HEK293 (cell line): ENCODE measurements at regions not wholly inside any gene's neighbourhood (a gene's known extent, or its start where the extent isn't known, plus 50 kb on each side); places are given as distances from the start of the nearest gene placed in this dataset.

Source experiments
- CTCF ChIA-PET: fragments of 350-600 bp; formaldehyde crosslinking; extraction: SDS; loops from one replicate; lab custom pipeline; 2021; ENCODE audit warnings: antibody characterized with exemption; lab: Yijun Ruan, JAX
- POLR2A ChIA-PET: fragments of 300-600 bp; formaldehyde crosslinking; extraction: SDS; loops from one replicate; lab custom pipeline; 2020; ENCODE audit warnings: antibody characterized with exemption, inconsistent platforms; lab: Yijun Ruan, JAX
- H3K27ac ChIP-seq: fragments of 200-500 bp; sonication (Bioruptor generic); 2 replicates; pipeline ENCODE4 v1.5.1; 2014; ENCODE audit warnings: low read depth, low read length, control low read depth, inconsistent platforms; ENCODE audit errors: extremely low read depth
- H3K36me3 ChIP-seq, 2 experiments: fragments of 200-500 bp in 1 of 2; sonication (Bioruptor generic) in 1 of 2; 1 replicate in 1 of 2; 2 replicates in 1 of 2; pipeline ENCODE4 v1.5.1; 2014 to 2017; ENCODE audit warnings: inconsistent platforms in 2 of 2, low read length in 2 of 2; ENCODE audit not compliant: control insufficient read depth in 2 of 2, insufficient read depth in 1 of 2
- H3K4me1 ChIP-seq: fragments of 200-500 bp; sonication (Bioruptor generic); 2 replicates; pipeline ENCODE4 v1.5.1; 2014; ENCODE audit warnings: mild to moderate bottlenecking, low read length, inconsistent platforms; ENCODE audit not compliant: control insufficient read depth, insufficient read depth
- H3K4me3 ChIP-seq: 2 replicates; pipeline ENCODE4 v1.5.1; 2011; ENCODE audit warnings: low read depth, mild to moderate bottlenecking, control low read depth, low read length, moderate library complexity
- H3K9me3 ChIP-seq: fragments of 200-500 bp; sonication (Bioruptor generic); 2 replicates; pipeline ENCODE4 v1.5.1; 2014; ENCODE audit warnings: low read depth, low read length, inconsistent platforms; ENCODE audit not compliant: control insufficient read depth, insufficient read depth
- GFI1B ChIP-seq: fragments of 450-650 bp; formaldehyde crosslinking; IDR thresholded peaks from 2 replicates; pipeline ENCODE4 v1.5.1; 2016; ENCODE audit warnings: missing biosample characterization, missing genetic modification characterization
- GLI4 ChIP-seq: fragments of 450-650 bp; formaldehyde crosslinking; IDR thresholded peaks from 2 replicates; pipeline ENCODE4 v1.5.1; 2016; ENCODE audit warnings: missing biosample characterization, missing genetic modification characterization
- KLF7 ChIP-seq: fragments of 450-650 bp; formaldehyde crosslinking; IDR thresholded peaks from 2 replicates; pipeline ENCODE4 v1.5.1; 2016; ENCODE audit warnings: missing biosample characterization, missing genetic modification characterization, borderline replicate concordance
- SP7 ChIP-seq: fragments of 450-650 bp; formaldehyde crosslinking; IDR thresholded peaks from 2 replicates; pipeline ENCODE4 v1.5.1; 2016; ENCODE audit warnings: missing biosample characterization, missing genetic modification characterization
- ZBTB17 ChIP-seq: fragments of 450-650 bp; formaldehyde crosslinking; IDR thresholded peaks from 2 replicates; pipeline ENCODE4 v1.5.1; 2016; ENCODE audit warnings: missing biosample characterization, missing genetic modification characterization
- ZEB2 ChIP-seq: fragments of 450-650 bp; formaldehyde crosslinking; IDR thresholded peaks from 2 replicates; pipeline ENCODE4 v1.5.1; 2016; ENCODE audit warnings: missing biosample characterization, missing genetic modification characterization
- ZNF114 ChIP-seq: fragments of 450-650 bp; formaldehyde crosslinking; IDR thresholded peaks from 2 replicates; pipeline ENCODE4 v1.5.0; 2017; ENCODE audit warnings: missing biosample characterization, missing genetic modification characterization
- ZNF140 ChIP-seq: fragments of 450-650 bp; formaldehyde crosslinking; IDR thresholded peaks from 2 replicates; pipeline ENCODE4 v1.5.1; 2016; ENCODE audit warnings: missing biosample characterization, missing genetic modification characterization
- ZNF146 ChIP-seq: fragments of 450-650 bp; formaldehyde crosslinking; IDR thresholded peaks from 2 replicates; pipeline ENCODE4 v1.5.1; 2016; ENCODE audit warnings: missing biosample characterization, missing genetic modification characterization
- ZNF174 ChIP-seq: fragments of 450-650 bp; formaldehyde crosslinking; IDR thresholded peaks from 2 replicates; pipeline ENCODE4 v1.5.0; 2017; ENCODE audit warnings: missing biosample characterization, mild to moderate bottlenecking, missing genetic modification characterization
- ZNF175 ChIP-seq: fragments of 450-650 bp; formaldehyde crosslinking; IDR thresholded peaks from 2 replicates; pipeline ENCODE4 v1.5.1; 2016; ENCODE audit warnings: missing biosample characterization, missing genetic modification characterization
- ZNF350 ChIP-seq: fragments of 450-650 bp; formaldehyde crosslinking; IDR thresholded peaks from 2 replicates; pipeline ENCODE4 v1.5.0; 2017; ENCODE audit warnings: missing biosample characterization, mild to moderate bottlenecking, missing genetic modification characterization
- ZNF433 ChIP-seq: fragments of 450-650 bp; formaldehyde crosslinking; IDR thresholded peaks from 2 replicates; pipeline ENCODE4 v1.5.1; 2016; ENCODE audit warnings: missing biosample characterization, missing genetic modification characterization, low read depth
- ZNF48 ChIP-seq: fragments of 450-650 bp; formaldehyde crosslinking; IDR thresholded peaks from 2 replicates; pipeline ENCODE4 v1.5.1; 2016; ENCODE audit warnings: missing biosample characterization, missing genetic modification characterization
- ZNF521 ChIP-seq: fragments of 450-650 bp; formaldehyde crosslinking; IDR thresholded peaks from 2 replicates; pipeline ENCODE4 v1.5.1; 2017; ENCODE audit warnings: missing biosample characterization, mild to moderate bottlenecking, missing genetic modification characterization
- ZNF600 ChIP-seq: fragments of 450-650 bp; formaldehyde crosslinking; IDR thresholded peaks from 2 replicates; pipeline ENCODE4 v1.5.1; 2016; ENCODE audit warnings: missing biosample characterization, missing genetic modification characterization
- ZNF658 ChIP-seq: fragments of 450-650 bp; formaldehyde crosslinking; IDR thresholded peaks from 2 replicates; pipeline ENCODE4; 2016; ENCODE audit warnings: missing biosample characterization, missing genetic modification characterization
- ZNF677 ChIP-seq: fragments of 450-650 bp; IDR thresholded peaks from 2 replicates; pipeline ENCODE4 v1.5.0; 2018; ENCODE audit warnings: missing biosample characterization, mild to moderate bottlenecking, missing genetic modification characterization, moderate library complexity
- TF ChIP-seq, protein P1 (sequence below): fragments of 450-650 bp; formaldehyde crosslinking; IDR thresholded peaks from 2 replicates; pipeline ENCODE4 v1.5.1; 2016; ENCODE audit warnings: missing biosample characterization, missing genetic modification characterization
- TF ChIP-seq, protein P2 (sequence below): fragments of 450-650 bp; formaldehyde crosslinking; IDR thresholded peaks from 2 replicates; pipeline ENCODE4 v1.5.1; 2016; ENCODE audit warnings: missing biosample characterization, missing genetic modification characterization
- TF ChIP-seq, protein P3 (sequence below): fragments of 450-650 bp; formaldehyde crosslinking; IDR thresholded peaks from 2 replicates; pipeline ENCODE4 v1.5.1; 2016; ENCODE audit warnings: missing biosample characterization, missing genetic modification characterization
- TF ChIP-seq, protein P4 (sequence below): fragments of 450-650 bp; formaldehyde crosslinking; IDR thresholded peaks from 2 replicates; pipeline ENCODE4 v1.5.1; 2016; ENCODE audit warnings: missing biosample characterization, missing genetic modification characterization
- TF ChIP-seq, protein P5 (sequence below): fragments of 450-650 bp; formaldehyde crosslinking; IDR thresholded peaks from 2 replicates; pipeline ENCODE4 v1.5.1; 2016; ENCODE audit warnings: missing biosample characterization, missing genetic modification characterization
- TF ChIP-seq, protein P6 (sequence below): fragments of 450-650 bp; formaldehyde crosslinking; IDR thresholded peaks from 2 replicates; pipeline ENCODE4 v1.5.1; 2016; ENCODE audit warnings: missing biosample characterization, missing genetic modification characterization

DNA sequence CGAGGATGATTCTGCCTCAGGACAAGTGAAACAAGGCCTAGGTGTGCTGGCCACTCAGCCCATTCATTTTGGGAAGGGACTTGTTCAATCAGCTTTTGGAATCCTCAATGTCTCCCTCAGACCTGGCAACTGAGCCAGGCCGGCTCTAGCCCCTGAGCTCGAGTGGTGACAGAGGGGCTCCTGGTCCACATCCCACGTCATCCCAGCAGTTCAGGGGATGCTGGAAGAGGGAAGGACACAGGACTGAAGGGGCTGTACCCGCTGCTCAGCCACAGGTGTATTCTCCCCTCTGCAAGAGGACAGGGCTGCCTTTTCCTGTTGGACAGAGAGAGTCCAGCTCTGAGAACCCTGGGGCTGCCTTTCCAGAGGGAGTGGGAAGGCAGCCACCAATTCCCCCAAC, 244.6 kb upstream of the SFSWAP start:
- no peaks in the 10 kb centered on the region for H3K36me3 ChIP-seq
- H3K27ac ChIP-seq, result no peak overlapping the region
- H3K9me3 ChIP-seq, result no peaks in the 10 kb centered on the region; the same call in 1 of the 2 replicates
- no peaks in the 10 kb centered on the region for H3K4me1 ChIP-seq
- CTCF ChIA-PET, result interaction anchor here (0.6 to 2.6 kb wide), 2 partner anchors 12 to 535 kb away, joined by 3 to 8 read pairs; no protein-coding TSS in a partner anchor
- POLR2A ChIA-PET, result no interaction called here
- no peak overlapping the region for H3K4me3 ChIP-seq
- TF ChIP-seq ZNF600 (tag by site-specific recombination) (no peak), ZEB2 (tag by site-specific recombination) (no peak), KLF7 (tag by site-specific recombination) (no peak)
- TF ChIP-seq, protein P1, sequence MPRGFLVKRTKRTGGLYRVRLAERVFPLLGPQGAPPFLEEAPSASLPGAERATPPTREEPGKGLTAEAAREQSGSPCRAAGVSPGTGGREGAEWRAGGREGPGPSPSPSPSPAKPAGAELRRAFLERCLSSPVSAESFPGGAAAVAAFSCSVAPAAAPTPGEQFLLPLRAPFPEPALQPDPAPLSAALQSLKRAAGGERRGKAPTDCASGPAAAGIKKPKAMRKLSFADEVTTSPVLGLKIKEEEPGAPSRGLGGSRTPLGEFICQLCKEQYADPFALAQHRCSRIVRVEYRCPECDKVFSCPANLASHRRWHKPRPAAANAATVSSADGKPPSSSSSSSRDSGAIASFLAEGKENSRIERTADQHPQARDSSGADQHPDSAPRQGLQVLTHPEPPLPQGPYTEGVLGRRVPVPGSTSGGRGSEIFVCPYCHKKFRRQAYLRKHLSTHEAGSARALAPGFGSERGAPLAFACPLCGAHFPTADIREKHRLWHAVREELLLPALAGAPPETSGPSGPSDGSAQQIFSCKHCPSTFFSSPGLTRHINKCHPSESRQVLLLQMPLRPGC (tag by site-specific recombination), result no peak
- TF ChIP-seq, protein P2, sequence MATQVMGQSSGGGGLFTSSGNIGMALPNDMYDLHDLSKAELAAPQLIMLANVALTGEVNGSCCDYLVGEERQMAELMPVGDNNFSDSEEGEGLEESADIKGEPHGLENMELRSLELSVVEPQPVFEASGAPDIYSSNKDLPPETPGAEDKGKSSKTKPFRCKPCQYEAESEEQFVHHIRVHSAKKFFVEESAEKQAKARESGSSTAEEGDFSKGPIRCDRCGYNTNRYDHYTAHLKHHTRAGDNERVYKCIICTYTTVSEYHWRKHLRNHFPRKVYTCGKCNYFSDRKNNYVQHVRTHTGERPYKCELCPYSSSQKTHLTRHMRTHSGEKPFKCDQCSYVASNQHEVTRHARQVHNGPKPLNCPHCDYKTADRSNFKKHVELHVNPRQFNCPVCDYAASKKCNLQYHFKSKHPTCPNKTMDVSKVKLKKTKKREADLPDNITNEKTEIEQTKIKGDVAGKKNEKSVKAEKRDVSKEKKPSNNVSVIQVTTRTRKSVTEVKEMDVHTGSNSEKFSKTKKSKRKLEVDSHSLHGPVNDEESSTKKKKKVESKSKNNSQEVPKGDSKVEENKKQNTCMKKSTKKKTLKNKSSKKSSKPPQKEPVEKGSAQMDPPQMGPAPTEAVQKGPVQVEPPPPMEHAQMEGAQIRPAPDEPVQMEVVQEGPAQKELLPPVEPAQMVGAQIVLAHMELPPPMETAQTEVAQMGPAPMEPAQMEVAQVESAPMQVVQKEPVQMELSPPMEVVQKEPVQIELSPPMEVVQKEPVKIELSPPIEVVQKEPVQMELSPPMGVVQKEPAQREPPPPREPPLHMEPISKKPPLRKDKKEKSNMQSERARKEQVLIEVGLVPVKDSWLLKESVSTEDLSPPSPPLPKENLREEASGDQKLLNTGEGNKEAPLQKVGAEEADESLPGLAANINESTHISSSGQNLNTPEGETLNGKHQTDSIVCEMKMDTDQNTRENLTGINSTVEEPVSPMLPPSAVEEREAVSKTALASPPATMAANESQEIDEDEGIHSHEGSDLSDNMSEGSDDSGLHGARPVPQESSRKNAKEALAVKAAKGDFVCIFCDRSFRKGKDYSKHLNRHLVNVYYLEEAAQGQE, result no peak
- TF ChIP-seq, protein P3, sequence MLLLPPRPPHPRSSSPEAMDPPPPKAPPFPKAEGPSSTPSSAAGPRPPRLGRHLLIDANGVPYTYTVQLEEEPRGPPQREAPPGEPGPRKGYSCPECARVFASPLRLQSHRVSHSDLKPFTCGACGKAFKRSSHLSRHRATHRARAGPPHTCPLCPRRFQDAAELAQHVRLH (tag by site-specific recombination), result no peak

DNA sequence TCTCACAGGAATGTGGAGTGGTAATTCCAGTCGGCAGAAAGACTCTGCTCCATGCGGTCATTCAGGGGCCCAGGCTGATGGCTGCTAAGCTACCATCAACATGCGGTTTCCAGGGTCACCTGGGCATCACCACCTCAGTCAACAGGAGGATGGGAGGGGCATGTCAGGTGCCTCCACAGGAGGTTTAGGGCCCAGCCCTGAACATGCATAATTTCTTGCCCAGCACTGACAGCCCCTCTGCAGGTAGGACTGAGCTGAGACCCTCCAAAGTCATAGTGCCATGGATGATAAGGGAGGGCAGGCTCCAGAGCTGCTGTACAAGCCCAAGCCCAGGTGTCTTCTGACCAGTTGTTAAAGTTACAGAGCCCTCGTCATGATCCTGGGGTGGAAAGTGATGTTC, 244.0 kb upstream of the SFSWAP start:
- H3K36me3 ChIP-seq, result no peaks in the 10 kb centered on the region
- no peaks in the 10 kb centered on the region for H3K4me1 ChIP-seq
- ChIA-PET POLR2A (no interaction called here), CTCF (interaction anchor here (2.6 kb wide), 1 partner anchor 12 kb away, joined by 8 read pairs; no protein-coding TSS in a partner anchor)
- H3K9me3 ChIP-seq, result no peaks in the 10 kb centered on the region; the same call in 1 of the 2 replicates
- H3K4me3 ChIP-seq, result no peak overlapping the region
- H3K27ac ChIP-seq, result no peak overlapping the region
- no peak for TF ChIP-seq GLI4
- TF ChIP-seq ZNF146 (tag by site-specific recombination), result no peak
- TF ChIP-seq GFI1B (tag by site-specific recombination), result no peak
- no peak for TF ChIP-seq ZNF677 (tag by site-specific recombination)
- TF ChIP-seq, protein P4, sequence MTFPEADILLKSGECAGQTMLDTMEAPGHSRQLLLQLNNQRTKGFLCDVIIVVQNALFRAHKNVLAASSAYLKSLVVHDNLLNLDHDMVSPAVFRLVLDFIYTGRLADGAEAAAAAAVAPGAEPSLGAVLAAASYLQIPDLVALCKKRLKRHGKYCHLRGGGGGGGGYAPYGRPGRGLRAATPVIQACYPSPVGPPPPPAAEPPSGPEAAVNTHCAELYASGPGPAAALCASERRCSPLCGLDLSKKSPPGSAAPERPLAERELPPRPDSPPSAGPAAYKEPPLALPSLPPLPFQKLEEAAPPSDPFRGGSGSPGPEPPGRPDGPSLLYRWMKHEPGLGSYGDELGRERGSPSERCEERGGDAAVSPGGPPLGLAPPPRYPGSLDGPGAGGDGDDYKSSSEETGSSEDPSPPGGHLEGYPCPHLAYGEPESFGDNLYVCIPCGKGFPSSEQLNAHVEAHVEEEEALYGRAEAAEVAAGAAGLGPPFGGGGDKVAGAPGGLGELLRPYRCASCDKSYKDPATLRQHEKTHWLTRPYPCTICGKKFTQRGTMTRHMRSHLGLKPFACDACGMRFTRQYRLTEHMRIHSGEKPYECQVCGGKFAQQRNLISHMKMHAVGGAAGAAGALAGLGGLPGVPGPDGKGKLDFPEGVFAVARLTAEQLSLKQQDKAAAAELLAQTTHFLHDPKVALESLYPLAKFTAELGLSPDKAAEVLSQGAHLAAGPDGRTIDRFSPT (tag by site-specific recombination), result no peak
- TF ChIP-seq ZNF521 (tag by site-specific recombination), result no peak
- TF ChIP-seq ZNF350 (tag by site-specific recombination), result no peak
- TF ChIP-seq ZNF433 (tag by site-specific recombination), result no peak
- TF ChIP-seq ZNF140 (tag by site-specific recombination), result no peak
- no peak for TF ChIP-seq ZNF175
- TF ChIP-seq, protein P5, sequence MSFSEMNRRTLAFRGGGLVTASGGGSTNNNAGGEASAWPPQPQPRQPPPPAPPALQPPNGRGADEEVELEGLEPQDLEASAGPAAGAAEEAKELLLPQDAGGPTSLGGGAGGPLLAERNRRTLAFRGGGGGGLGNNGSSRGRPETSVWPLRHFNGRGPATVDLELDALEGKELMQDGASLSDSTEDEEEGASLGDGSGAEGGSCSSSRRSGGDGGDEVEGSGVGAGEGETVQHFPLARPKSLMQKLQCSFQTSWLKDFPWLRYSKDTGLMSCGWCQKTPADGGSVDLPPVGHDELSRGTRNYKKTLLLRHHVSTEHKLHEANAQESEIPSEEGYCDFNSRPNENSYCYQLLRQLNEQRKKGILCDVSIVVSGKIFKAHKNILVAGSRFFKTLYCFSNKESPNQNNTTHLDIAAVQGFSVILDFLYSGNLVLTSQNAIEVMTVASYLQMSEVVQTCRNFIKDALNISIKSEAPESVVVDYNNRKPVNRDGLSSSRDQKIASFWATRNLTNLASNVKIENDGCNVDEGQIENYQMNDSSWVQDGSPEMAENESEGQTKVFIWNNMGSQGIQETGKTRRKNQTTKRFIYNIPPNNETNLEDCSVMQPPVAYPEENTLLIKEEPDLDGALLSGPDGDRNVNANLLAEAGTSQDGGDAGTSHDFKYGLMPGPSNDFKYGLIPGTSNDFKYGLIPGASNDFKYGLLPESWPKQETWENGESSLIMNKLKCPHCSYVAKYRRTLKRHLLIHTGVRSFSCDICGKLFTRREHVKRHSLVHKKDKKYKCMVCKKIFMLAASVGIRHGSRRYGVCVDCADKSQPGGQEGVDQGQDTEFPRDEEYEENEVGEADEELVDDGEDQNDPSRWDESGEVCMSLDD, result no peak
- no peak for TF ChIP-seq ZNF114
- TF ChIP-seq, protein P6, sequence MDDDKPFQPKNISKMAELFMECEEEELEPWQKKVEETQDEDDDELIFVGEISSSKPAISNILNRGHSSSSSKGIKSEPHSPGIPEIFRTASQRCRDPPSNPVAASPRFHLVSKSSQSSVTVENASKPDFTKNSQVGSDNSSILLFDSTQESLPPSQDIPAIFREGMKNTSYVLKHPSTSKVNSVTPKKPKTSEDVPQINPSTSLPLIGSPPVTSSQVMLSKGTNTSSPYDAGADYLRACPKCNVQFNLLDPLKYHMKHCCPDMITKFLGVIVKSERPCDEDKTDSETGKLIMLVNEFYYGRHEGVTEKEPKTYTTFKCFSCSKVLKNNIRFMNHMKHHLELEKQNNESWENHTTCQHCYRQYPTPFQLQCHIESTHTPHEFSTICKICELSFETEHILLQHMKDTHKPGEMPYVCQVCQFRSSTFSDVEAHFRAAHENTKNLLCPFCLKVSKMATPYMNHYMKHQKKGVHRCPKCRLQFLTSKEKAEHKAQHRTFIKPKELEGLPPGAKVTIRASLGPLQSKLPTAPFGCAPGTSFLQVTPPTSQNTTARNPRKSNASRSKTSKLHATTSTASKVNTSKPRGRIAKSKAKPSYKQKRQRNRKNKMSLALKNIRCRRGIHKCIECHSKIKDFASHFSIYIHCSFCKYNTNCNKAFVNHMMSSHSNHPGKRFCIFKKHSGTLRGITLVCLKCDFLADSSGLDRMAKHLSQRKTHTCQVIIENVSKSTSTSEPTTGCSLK, result no peak
- no peak for TF ChIP-seq ZNF48 (tag by site-specific recombination)
- no peak for TF ChIP-seq ZNF174 (tag by site-specific recombination)
- no peak for TF ChIP-seq SP7 (tag by site-specific recombination)
- TF ChIP-seq ZNF658, result no peak
- no peak for TF ChIP-seq ZBTB17 (tag by site-specific recombination)
